Fibroblast of lung (primary cell): ENCODE measurements at regions not wholly inside any gene's neighbourhood (a gene's known extent, or its start where the extent isn't known, plus 50 kb on each side); places are given as distances from the start of the nearest gene placed in this dataset.

Experiments used
- EZH2 ChIP-seq: IDR thresholded peaks from 2 replicates; pipeline ENCODE4 v1.5.1; 2012; ENCODE audit warnings: low read length, control low read depth, mild to moderate bottlenecking; ENCODE audit errors: missing control alignments
- TF ChIP-seq, protein P1 (sequence below), 2 donors: IDR thresholded peaks in 1 of 2; conservative IDR thresholded peaks in 1 of 2; 1 replicate in 1 of 2; 2 replicates in 1 of 2; pipeline ENCODE4 v1.5.1; 2011 to 2012; ENCODE audit warnings: low read length in 2 of 2, control low read depth in 1 of 2, inconsistent platforms in 1 of 2, low read depth in 1 of 2, mild to moderate bottlenecking in 1 of 2

GRCh38 chr10:121683366-121683765, 85.1 kb upstream of the FGFR2 start:
- TF ChIP-seq, protein P1, sequence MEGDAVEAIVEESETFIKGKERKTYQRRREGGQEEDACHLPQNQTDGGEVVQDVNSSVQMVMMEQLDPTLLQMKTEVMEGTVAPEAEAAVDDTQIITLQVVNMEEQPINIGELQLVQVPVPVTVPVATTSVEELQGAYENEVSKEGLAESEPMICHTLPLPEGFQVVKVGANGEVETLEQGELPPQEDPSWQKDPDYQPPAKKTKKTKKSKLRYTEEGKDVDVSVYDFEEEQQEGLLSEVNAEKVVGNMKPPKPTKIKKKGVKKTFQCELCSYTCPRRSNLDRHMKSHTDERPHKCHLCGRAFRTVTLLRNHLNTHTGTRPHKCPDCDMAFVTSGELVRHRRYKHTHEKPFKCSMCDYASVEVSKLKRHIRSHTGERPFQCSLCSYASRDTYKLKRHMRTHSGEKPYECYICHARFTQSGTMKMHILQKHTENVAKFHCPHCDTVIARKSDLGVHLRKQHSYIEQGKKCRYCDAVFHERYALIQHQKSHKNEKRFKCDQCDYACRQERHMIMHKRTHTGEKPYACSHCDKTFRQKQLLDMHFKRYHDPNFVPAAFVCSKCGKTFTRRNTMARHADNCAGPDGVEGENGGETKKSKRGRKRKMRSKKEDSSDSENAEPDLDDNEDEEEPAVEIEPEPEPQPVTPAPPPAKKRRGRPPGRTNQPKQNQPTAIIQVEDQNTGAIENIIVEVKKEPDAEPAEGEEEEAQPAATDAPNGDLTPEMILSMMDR (conservative IDR thresholded peaks at IDR 0.05 in 1 of 2, IDR thresholded peaks at IDR 0.05 in 1 of 2; ENCODE audit: low read depth in 1 of 2, low read length in 2 of 2) = no peak
- no peak for TF ChIP-seq EZH2
